Cardiac muscle cell (in vitro differentiated cells and primary cell): ENCODE measurements at regions not wholly inside any gene's neighbourhood (a gene's known extent, or its start where the extent isn't known, plus 50 kb on each side); places are given as distances from the start of the nearest gene placed in this dataset.

ENCODE experiments used
- DNase-seq, 2 donors: peaks; one replicate each; pipeline versions ENCODE4 v3.0.0 to v3.0.0-alpha.2; 2010 to 2017; ENCODE audit warnings: low read depth in 1 of 2, low spot score in 1 of 2
- H3K27ac ChIP-seq: fragments of 200-600 bp; sonication (generic); 2 replicates; pipeline ENCODE4 v1.5.1; 2016
- H3K27me3 ChIP-seq: fragments of 200-600 bp; sonication (generic); 2 replicates; pipeline ENCODE4 v1.6.0; 2016; ENCODE audit warnings: control low read depth
- H3K36me3 ChIP-seq: fragments of 200-600 bp; sonication (generic); 2 replicates; pipeline ENCODE4 v1.5.1; 2016; ENCODE audit warnings: control low read depth
- H3K4me1 ChIP-seq: fragments of 200-600 bp; sonication (generic); 2 replicates; pipeline ENCODE4 v1.8.1; 2017; ENCODE audit warnings: low read depth, mild to moderate bottlenecking, mixed run types
- H3K4me3 ChIP-seq: fragments of 200-600 bp; sonication (generic); 2 replicates; pipeline ENCODE4 v1.5.1; 2016; ENCODE audit warnings: mild to moderate bottlenecking
- H3K9me3 ChIP-seq: fragments of 200-600 bp; sonication (generic); 2 replicates; pipeline ENCODE4 v1.5.1; 2017; ENCODE audit warnings: low read depth, mild to moderate bottlenecking, control low read depth
- CTCF ChIP-seq: IDR thresholded peaks from 2 replicates; pipeline ENCODE4 v1.5.1; 2012; ENCODE audit warnings: low read depth, mild to moderate bottlenecking, low read length

- no peaks in the 10 kb centered on the region for H3K36me3 ChIP-seq
- no peak overlapping the region for H3K27ac ChIP-seq
- H3K9me3 ChIP-seq = no peaks in the 10 kb centered on the region
- TF ChIP-seq CTCF = no peak
- H3K27me3 ChIP-seq = no peaks in the 10 kb centered on the region
- H3K4me1 ChIP-seq = no peaks in the 10 kb centered on the region
- H3K4me3 ChIP-seq = no peak overlapping the region
- no peak for DNase-seq
Observed at GRCh38 chr3:104819333-104819732, 547.4 kb upstream of the ALCAM start.

- Histone ChIP-seq H3K4me3 (no peak overlapping the region), H3K27me3 (no peaks in the 10 kb centered on the region), H3K27ac (no peak overlapping the region), H3K4me1 (no peaks in the 10 kb centered on the region), H3K9me3 (no peaks in the 10 kb centered on the region), H3K36me3 (no peaks in the 10 kb centered on the region)
- no peak for TF ChIP-seq CTCF
- DNase-seq = no peak
Observed at GRCh38 chr3:104820959-104821358, 545.8 kb upstream of the ALCAM start.

- H3K9me3 ChIP-seq = no peaks in the 10 kb centered on the region
- H3K4me3 ChIP-seq = no peak overlapping the region
- H3K36me3 ChIP-seq = no peaks in the 10 kb centered on the region
- no peak for TF ChIP-seq CTCF
- DNase-seq = no peak
- no peaks in the 10 kb centered on the region for H3K4me1 ChIP-seq
- H3K27me3 ChIP-seq = no peaks in the 10 kb centered on the region
- no peak overlapping the region for H3K27ac ChIP-seq
Observed at GRCh38 chr3:104825116-104825515, 541.6 kb upstream of the ALCAM start.

DNA sequence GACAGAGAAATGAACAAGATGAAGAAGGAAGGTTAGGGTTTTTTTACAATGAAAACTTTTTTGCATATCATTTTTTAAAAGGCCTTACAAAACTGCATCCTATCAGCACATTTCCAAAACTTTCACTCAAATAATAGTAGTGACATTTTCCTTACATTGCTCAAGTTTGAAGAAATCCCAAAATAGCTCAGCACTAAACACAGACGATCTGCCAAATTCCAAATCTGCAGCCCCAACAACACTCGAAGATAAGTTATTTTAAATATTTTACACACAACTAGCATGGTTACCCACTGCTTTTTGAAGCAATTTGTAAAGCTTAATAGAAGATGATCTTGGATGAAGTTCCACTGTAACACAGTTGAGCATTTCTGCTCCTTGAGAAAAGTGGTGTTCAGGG is 535.6 kb upstream of the ALCAM start:
- no peak for TF ChIP-seq CTCF
- no peaks in the 10 kb centered on the region for H3K4me1 ChIP-seq
- no peak overlapping the region for H3K27ac ChIP-seq
- no peaks in the 10 kb centered on the region for H3K27me3 ChIP-seq
- H3K4me3 ChIP-seq = no peak overlapping the region
- no peaks in the 10 kb centered on the region for H3K9me3 ChIP-seq
- H3K36me3 ChIP-seq = no peaks in the 10 kb centered on the region
- DNase-seq = peak in 1 of 2 donors; percentile 17

- H3K4me3 ChIP-seq = no peak overlapping the region
- H3K9me3 ChIP-seq = no peaks in the 10 kb centered on the region
- H3K36me3 ChIP-seq = no peaks in the 10 kb centered on the region
- TF ChIP-seq CTCF = no peak
- no peaks in the 10 kb centered on the region for H3K4me1 ChIP-seq
- no peak overlapping the region for H3K27ac ChIP-seq
- DNase-seq = no peak
- H3K27me3 ChIP-seq = no peaks in the 10 kb centered on the region
Observed at GRCh38 chr3:104832530-104832929, 534.2 kb upstream of the ALCAM start.

DNA sequence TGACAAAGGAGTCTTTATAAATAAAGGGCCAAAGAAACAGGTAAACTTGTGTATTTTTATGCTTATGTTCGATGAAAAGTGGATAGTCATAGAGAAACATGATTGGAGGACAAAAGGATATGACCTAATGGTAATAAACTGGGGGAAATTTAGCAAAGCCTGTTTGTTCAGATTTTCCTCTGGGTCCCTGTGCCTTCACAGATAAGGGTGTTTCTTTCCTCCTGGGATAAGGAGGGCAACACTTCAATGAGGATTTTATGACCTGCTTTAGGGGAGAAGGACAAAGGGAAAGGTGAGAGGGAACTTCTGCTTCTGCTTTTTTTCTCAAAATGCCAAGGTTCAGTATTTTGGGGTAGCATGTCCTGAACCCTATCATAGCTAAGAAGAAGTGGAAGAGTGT is 531.3 kb upstream of the ALCAM start:
- no peaks in the 10 kb centered on the region for H3K27me3 ChIP-seq
- DNase-seq = no peak
- no peak overlapping the region for H3K27ac ChIP-seq
- no peaks in the 10 kb centered on the region for H3K9me3 ChIP-seq
- no peaks in the 10 kb centered on the region for H3K4me1 ChIP-seq
- no peaks in the 10 kb centered on the region for H3K36me3 ChIP-seq
- no peak overlapping the region for H3K4me3 ChIP-seq
- TF ChIP-seq CTCF = no peak
